ENCODE measurements at regions not wholly inside any gene's neighbourhood (a gene's known extent, or its start where the extent isn't known, plus 50 kb on each side); places are given as distances from the start of the nearest gene placed in this dataset.
"Not testable (repeated sequence)": the region's sequence is repeated elsewhere in the genome, so short reads cannot be mapped to it uniquely, and the experiment has no call there.

- H3K4me3 Mint-ChIP-seq: peak overlapping the region; percentile 34
- CTCF ChIA-PET: interaction anchor here (1.0 kb wide), 3 partner anchors 8 to 455 kb away, joined by 3 to 5 read pairs (median 4); no protein-coding TSS in a partner anchor
- DNase-seq (peak; percentile 81), ATAC-seq (peak; percentile 68)
- H3K27ac Mint-ChIP-seq: peak overlapping the region; percentile 16
- H3K27me3 Mint-ChIP-seq: peaks cover 18% of the 10 kb centered on the region
- not testable (repeated sequence) for H3K9me3 Mint-ChIP-seq (ENCODE audit: low read depth); H3K36me3 Mint-ChIP-seq
- H3K4me1 Mint-ChIP-seq: peaks cover 30% of the 10 kb centered on the region
Observed at GRCh38 chr6:134632982-134633940, 315.3 kb upstream of the SGK1 start.

- H3K36me3 Mint-ChIP-seq: no peaks in the 10 kb centered on the region
- DNase-seq (no peak), ATAC-seq (no peak)
- no peak overlapping the region for H3K4me3 Mint-ChIP-seq
- H3K27me3 Mint-ChIP-seq: peaks cover 22% of the 10 kb centered on the region
- CTCF ChIA-PET: interaction anchor here (1.0 to 1.2 kb wide), 2 partner anchors 9 to 464 kb away, joined by 3 to 4 read pairs; no protein-coding TSS in a partner anchor
- H3K9me3 Mint-ChIP-seq (ENCODE audit: low read depth): peaks cover 3% of the 10 kb centered on the region
- H3K4me1 Mint-ChIP-seq: peaks cover 20% of the 10 kb centered on the region
- no peak overlapping the region for H3K27ac Mint-ChIP-seq
Observed at GRCh38 chr6:134632024-134632423, 314.1 kb upstream of the SGK1 start.

DNA sequence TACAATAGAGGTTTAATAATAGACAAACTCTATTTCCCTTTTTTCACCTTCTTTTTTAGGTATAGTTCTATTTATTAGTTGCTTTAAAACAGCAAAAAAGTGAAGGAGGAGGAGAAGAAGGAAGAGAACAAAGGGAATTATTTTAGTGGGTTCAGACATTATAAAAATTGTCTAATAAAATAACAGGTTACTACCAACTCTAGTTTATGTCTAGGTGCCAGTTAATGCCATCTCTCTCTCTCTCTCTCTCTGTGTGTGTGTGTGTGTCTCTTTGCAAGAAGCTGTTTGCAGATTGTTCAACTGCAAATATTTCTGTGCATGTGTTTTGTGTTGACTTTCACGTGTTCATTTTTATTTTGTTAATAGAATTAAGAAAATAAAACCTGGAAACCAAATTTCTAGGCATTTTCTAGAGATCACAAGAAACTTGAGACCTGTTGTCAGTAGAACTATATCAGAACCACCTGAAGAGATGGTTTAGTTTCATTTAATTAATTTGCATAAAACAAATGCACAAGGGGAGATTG lies 313.5 kb upstream of the SGK1 start:
- H3K36me3 Mint-ChIP-seq: no peaks in the 10 kb centered on the region
- H3K27me3 Mint-ChIP-seq: peaks cover 22% of the 10 kb centered on the region
- H3K9me3 Mint-ChIP-seq (ENCODE audit: low read depth): peaks cover 3% of the 10 kb centered on the region
- DNase-seq (no peak), ATAC-seq (no peak)
- H3K27ac Mint-ChIP-seq: no peak overlapping the region
- CTCF ChIA-PET: interaction anchor here (1.2 kb wide), 1 partner anchor 463 kb away, joined by 3 read pairs; no protein-coding TSS in a partner anchor
- no peak overlapping the region for H3K4me3 Mint-ChIP-seq
- peaks cover 18% of the 10 kb centered on the region for H3K4me1 Mint-ChIP-seq

DNA sequence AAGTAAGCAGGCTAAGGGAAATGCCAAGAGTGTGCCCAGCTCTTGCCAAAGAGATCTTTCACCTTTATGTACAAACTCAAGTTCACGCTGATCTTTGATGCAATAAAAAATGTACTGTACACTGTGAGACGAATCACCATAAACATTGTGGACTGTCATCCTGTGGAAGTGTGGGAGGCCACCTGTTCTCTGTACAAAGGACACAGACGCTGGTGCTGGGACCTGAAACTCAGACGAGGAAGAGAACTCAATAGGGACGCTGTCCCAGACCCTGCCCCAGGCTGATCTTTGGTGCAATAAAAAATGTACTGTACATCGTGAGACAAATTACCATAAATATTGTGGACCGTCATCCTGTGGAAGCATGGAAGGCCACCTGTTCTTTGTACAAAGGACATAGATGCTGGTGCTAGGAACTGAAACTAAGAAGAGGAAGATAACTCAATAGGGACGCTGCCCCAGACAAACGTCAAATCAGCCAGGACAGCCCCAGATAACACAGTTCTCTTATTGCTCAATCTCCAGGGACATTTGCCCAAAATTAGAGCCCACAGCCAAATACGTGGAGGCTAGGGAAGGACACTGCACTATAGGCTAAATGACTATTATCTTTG lies 312.7 kb upstream of the SGK1 start:
- ATAC-seq (no peak), DNase-seq (no peak)
- Mint-ChIP-seq H3K36me3 (no peaks in the 10 kb centered on the region), H3K4me1 (peaks cover 15% of the 10 kb centered on the region), H3K4me3 (no peak overlapping the region), H3K27ac (no peak overlapping the region), H3K27me3 (peaks cover 22% of the 10 kb centered on the region), H3K9me3 (ENCODE audit: low read depth) (peaks cover 3% of the 10 kb centered on the region)
- CTCF ChIA-PET: no interaction called here

DNA sequence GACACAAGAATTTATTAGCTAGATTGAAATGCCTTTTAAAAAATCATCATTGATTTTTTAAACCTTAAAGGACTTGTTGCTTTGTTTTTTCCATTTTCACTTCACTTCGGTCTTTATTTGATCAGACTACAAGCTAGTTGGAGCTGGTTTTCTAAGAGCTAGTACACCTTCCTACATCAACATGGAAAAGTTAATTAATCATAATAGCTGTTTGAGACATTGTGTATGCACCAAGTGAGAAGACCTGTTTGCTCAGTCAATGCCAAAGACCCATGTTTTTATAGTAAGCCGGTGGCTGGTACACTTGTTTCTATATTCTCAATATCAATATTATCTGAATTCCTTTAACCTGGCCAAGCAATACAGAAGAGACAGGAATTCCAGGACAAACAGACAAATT lies 310.2 kb upstream of the SGK1 start:
- Mint-ChIP-seq H3K9me3 (ENCODE audit: low read depth) (no peaks in the 10 kb centered on the region), H3K27ac (no peak overlapping the region), H3K27me3 (peaks cover 25% of the 10 kb centered on the region), H3K4me1 (peaks cover 7% of the 10 kb centered on the region), H3K36me3 (no peaks in the 10 kb centered on the region), H3K4me3 (no peak overlapping the region)
- CTCF ChIA-PET: interaction anchor here (2.3 kb wide), 1 partner anchor 13 kb away, joined by 11 read pairs; no protein-coding TSS in a partner anchor
- DNase-seq: no peak
- no peak for ATAC-seq

GRCh38 chr6:134627707-134628106 lies 309.8 kb upstream of the SGK1 start:
- H3K9me3 Mint-ChIP-seq (ENCODE audit: low read depth): no peaks in the 10 kb centered on the region
- no peaks in the 10 kb centered on the region for H3K36me3 Mint-ChIP-seq
- H3K4me1 Mint-ChIP-seq: peaks cover 2% of the 10 kb centered on the region
- H3K27ac Mint-ChIP-seq: no peak overlapping the region
- ATAC-seq (no peak), DNase-seq (no peak)
- CTCF ChIA-PET: interaction anchor here (2.3 kb wide), 1 partner anchor 13 kb away, joined by 11 read pairs; no protein-coding TSS in a partner anchor
- H3K4me3 Mint-ChIP-seq: no peak overlapping the region
- peaks cover 23% of the 10 kb centered on the region for H3K27me3 Mint-ChIP-seq

GRCh38 chr6:134626589-134626988 lies 308.7 kb upstream of the SGK1 start:
- Mint-ChIP-seq H3K9me3 (ENCODE audit: low read depth) (no peaks in the 10 kb centered on the region), H3K4me3 (no peak overlapping the region), H3K27ac (no peak overlapping the region), H3K36me3 (no peaks in the 10 kb centered on the region), H3K27me3 (peaks cover 16% of the 10 kb centered on the region), H3K4me1 (peaks cover 3% of the 10 kb centered on the region)
- ATAC-seq: no peak
- CTCF ChIA-PET: interaction anchor here (0.9 kb wide), 1 partner anchor 449 kb away, joined by 3 read pairs; no protein-coding TSS in a partner anchor
- DNase-seq: no peak

GRCh38 chr6:134626086-134626485 lies 308.2 kb upstream of the SGK1 start:
- Mint-ChIP-seq H3K27me3 (peaks cover 12% of the 10 kb centered on the region), H3K4me3 (no peak overlapping the region), H3K9me3 (ENCODE audit: low read depth) (no peaks in the 10 kb centered on the region), H3K27ac (no peak overlapping the region), H3K36me3 (no peaks in the 10 kb centered on the region), H3K4me1 (peaks cover 3% of the 10 kb centered on the region)
- CTCF ChIA-PET: interaction anchor here (0.9 kb wide), 1 partner anchor 448 kb away, joined by 3 read pairs; no protein-coding TSS in a partner anchor
- no peak for DNase-seq
- ATAC-seq: no peak

- Mint-ChIP-seq H3K27me3 (peaks cover 12% of the 10 kb centered on the region), H3K27ac (no peak overlapping the region), H3K4me3 (no peak overlapping the region), H3K4me1 (peaks cover 3% of the 10 kb centered on the region), H3K9me3 (ENCODE audit: low read depth) (no peaks in the 10 kb centered on the region), H3K36me3 (no peaks in the 10 kb centered on the region)
- CTCF ChIA-PET: no interaction called here
- ATAC-seq (no peak), DNase-seq (no peak)
Observed at GRCh38 chr6:134624781-134625180, 306.9 kb upstream of the SGK1 start.

- no peak overlapping the region for H3K4me3 Mint-ChIP-seq
- H3K36me3 Mint-ChIP-seq: no peaks in the 10 kb centered on the region
- peaks cover 8% of the 10 kb centered on the region for H3K4me1 Mint-ChIP-seq
- DNase-seq (no peak), ATAC-seq (no peak)
- H3K27ac Mint-ChIP-seq: no peak overlapping the region
- peaks cover 14% of the 10 kb centered on the region for H3K27me3 Mint-ChIP-seq
- CTCF ChIA-PET: interaction anchor here (1.0 kb wide), 1 partner anchor 450 kb away, joined by 4 read pairs; no protein-coding TSS in a partner anchor
- no peaks in the 10 kb centered on the region for H3K9me3 Mint-ChIP-seq (ENCODE audit: low read depth)
Observed at GRCh38 chr6:134623401-134623800, 305.5 kb upstream of the SGK1 start.

DNA sequence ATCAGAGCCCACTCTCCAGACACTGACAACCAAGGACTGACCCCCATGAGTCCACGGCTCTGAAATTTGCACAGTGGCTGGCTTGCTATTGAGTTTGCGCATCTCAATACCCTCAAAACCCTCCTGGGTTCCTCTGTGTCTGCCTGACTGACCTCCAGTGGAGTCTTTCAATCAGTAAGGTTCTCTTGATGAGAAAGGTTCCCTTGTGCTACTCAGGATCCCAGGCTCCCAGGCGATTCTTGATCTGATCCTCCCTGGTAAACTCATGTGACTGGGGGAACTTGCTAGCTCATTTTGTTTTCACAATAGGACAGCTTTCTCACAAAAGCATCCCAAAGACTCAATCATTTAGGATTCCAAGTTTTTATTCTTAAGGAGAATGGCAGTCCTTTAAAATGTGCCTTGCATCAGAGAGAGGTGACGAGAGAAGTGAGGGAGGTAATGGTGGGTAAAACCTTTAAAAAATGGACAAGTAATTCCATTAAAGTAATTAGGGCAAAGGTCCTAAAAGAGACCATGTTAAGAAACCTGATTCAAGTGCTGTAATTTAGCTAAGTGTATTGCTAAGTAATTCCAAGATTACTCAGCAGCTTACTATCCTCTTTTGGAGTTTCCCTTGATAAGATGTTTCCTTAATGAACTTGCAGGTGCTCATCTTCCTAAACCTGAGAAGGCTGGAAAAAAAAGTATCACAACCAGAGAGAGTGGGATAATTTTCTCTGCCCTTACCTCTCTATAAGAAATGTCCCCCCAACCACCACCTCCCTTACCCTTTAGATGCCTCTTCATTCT lies 304.7 kb upstream of the SGK1 start:
- Mint-ChIP-seq H3K27ac (no peak overlapping the region), H3K36me3 (no peaks in the 10 kb centered on the region), H3K4me1 (peaks cover 8% of the 10 kb centered on the region), H3K4me3 (no peak overlapping the region), H3K27me3 (peaks cover 17% of the 10 kb centered on the region), H3K9me3 (ENCODE audit: low read depth) (no peaks in the 10 kb centered on the region)
- ATAC-seq (no peak), DNase-seq (no peak)
- CTCF ChIA-PET: interaction anchor here (1.0 to 1.3 kb wide), 2 partner anchors 444 to 449 kb away, joined by 4 to 5 read pairs; no protein-coding TSS in a partner anchor

GRCh38 chr6:134621858-134622257 lies 303.9 kb upstream of the SGK1 start:
- CTCF ChIA-PET: interaction anchor here (1.3 to 4.5 kb wide), 2 partner anchors 19 to 444 kb away, joined by 5 to 14 read pairs; no protein-coding TSS in a partner anchor
- Mint-ChIP-seq H3K4me1 (peaks cover 8% of the 10 kb centered on the region), H3K27me3 (peaks cover 13% of the 10 kb centered on the region), H3K9me3 (ENCODE audit: low read depth) (no peaks in the 10 kb centered on the region), H3K4me3 (no peak overlapping the region), H3K27ac (no peak overlapping the region), H3K36me3 (no peaks in the 10 kb centered on the region)
- DNase-seq (no peak), ATAC-seq (no peak)

Data from activated CD8-positive, alpha-beta memory T cell treated with anti-CD3 and anti-CD28 coated beads, Interleukin-2, amount 10 ng/mL, durations not matched to agents 7 days and 5 days (primary cell).